ENCODE measurements at regions not wholly inside any gene's neighbourhood (a gene's known extent, or its start where the extent isn't known, plus 50 kb on each side); places are given as distances from the start of the nearest gene placed in this dataset.

DNA sequence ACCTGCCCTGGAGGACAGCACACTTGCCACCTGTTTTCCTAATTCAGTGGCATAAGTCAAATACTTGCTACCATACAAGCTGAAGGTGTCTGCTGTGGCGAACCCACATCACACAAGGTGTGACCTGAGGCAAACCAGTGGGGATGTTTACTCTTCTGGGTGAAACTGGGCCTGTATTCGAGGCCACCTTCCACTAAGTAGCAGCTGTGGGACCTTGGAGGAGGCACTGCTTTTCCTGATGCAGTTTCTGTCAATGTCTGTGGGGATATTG is 927.4 kb downstream of the BRD1 start:
- Histone ChIP-seq H3K56ac (ENCODE audit: extremely low read depth, insufficient read depth, low read length) (no peak overlapping the region), H3K27ac (ENCODE audit: insufficient read depth, low read length) (no peak overlapping the region), H2AFZ (replicated peaks; ENCODE audit: low read length, poor library complexity) (no peak overlapping the region), H4K5ac (ENCODE audit: low read depth, low read length) (no peak overlapping the region), H3K4me3 (ENCODE audit: insufficient read depth, low read depth, low read length) (no peak overlapping the region), H4K8ac (ENCODE audit: low read depth in 2 of 2, low read length in 2 of 2) (no peak overlapping the region), H2BK5ac (ENCODE audit: low read depth, low read length, poor library complexity, severe bottlenecking) (no peak overlapping the region), H3K4me2 (ENCODE audit: low read depth, low read length) (no peak overlapping the region), H2BK20ac (ENCODE audit: low read depth, low read length) (no peak overlapping the region), H4K91ac (ENCODE audit: insufficient read depth, low read depth, low read length) (no peak overlapping the region), H3K27me3 (ENCODE audit: control insufficient read depth, insufficient read depth, low read length) (no peaks in the 10 kb centered on the region), H3K36me3 (ENCODE audit: control insufficient read depth, insufficient read depth, low read length) (no peaks in the 10 kb centered on the region), H2AK9ac (replicated peaks; ENCODE audit: low read depth, low read length, poor library complexity) (no peak overlapping the region), H2BK15ac (ENCODE audit: low read depth, low read length) (no peak overlapping the region), H3K4me1 (ENCODE audit: control insufficient read depth, insufficient read depth, low read length) (no peaks in the 10 kb centered on the region), H3K23ac (ENCODE audit: low read depth, low read length) (no peak overlapping the region), H3K18ac (ENCODE audit: low read depth, low read length) (no peak overlapping the region), H2BK120ac (ENCODE audit: low read depth, low read length) (no peak overlapping the region), H3K9me1 (ENCODE audit: insufficient read depth, low read length) (no peaks in the 10 kb centered on the region), H3K9ac (ENCODE audit: low read depth, low read length) (no peak overlapping the region), H2AK5ac (ENCODE audit: low read depth, low read length) (no peak overlapping the region), H3K14ac (replicated peaks; ENCODE audit: low read depth, low read length) (no peak overlapping the region), H4K20me1 (ENCODE audit: insufficient read depth, low read length) (no peaks in the 10 kb centered on the region), H3K79me1 (ENCODE audit: low read depth in 1 of 2, low read length in 2 of 2) (no peaks in the 10 kb centered on the region), H3K9me3 (ENCODE audit: control insufficient read depth, insufficient read depth, low read length) (peaks cover 59% of the 10 kb centered on the region), H3K4ac (ENCODE audit: low read depth, low read length) (no peak overlapping the region)
- WGBS, 2 experiments (ENCODE audit: extremely low coverage in 2 of 2, insufficient read length in 1 of 2) = no CpG with 5 or more reads among the region's 2 CpGs
- ChIA-PET POLR2A (ENCODE audit: unreplicated experiment) (no interaction called here), CTCF (no interaction called here)
- TF ChIP-seq USF2 (IDR thresholded peaks at IDR 0.05; ENCODE audit: low read depth, low read length) (no peak), MAZ (IDR thresholded peaks at IDR 0.05; ENCODE audit: borderline replicate concordance, low read depth, low read length) (no peak), RAD21 (IDR thresholded peaks at IDR 0.05; ENCODE audit: low read length) (no peak), FOS (IDR thresholded peaks at IDR 0.05; ENCODE audit: low read depth, low read length) (no peak), ELK1 (IDR thresholded peaks at IDR 0.05; ENCODE audit: borderline replicate concordance, low read depth, low read length) (no peak), MAFK (IDR thresholded peaks at IDR 0.05; ENCODE audit: low read depth, low read length) (no peak), POLR2A (IDR thresholded peaks at IDR 0.05; ENCODE audit: low read depth, low read length) (no peak), NFE2L2 (IDR thresholded peaks at IDR 0.05; ENCODE audit: low read depth, low read length) (no peak), RFX5 (IDR thresholded peaks at IDR 0.05; ENCODE audit: low read depth, low read length) (no peak), CEBPB (IDR thresholded peaks at IDR 0.05; ENCODE audit: low read depth, low read length) (no peak), SMC3 (IDR thresholded peaks at IDR 0.05; ENCODE audit: low read depth, low read length) (no peak), CHD1 (IDR thresholded peaks at IDR 0.05; ENCODE audit: low read depth, low read length) (no peak), RCOR1 (IDR thresholded peaks at IDR 0.05; ENCODE audit: insufficient replicate concordance, low read length) (no peak), MXI1 (IDR thresholded peaks at IDR 0.05; ENCODE audit: borderline replicate concordance, low read depth, low read length) (no peak)
- TF ChIP-seq, protein P1, sequence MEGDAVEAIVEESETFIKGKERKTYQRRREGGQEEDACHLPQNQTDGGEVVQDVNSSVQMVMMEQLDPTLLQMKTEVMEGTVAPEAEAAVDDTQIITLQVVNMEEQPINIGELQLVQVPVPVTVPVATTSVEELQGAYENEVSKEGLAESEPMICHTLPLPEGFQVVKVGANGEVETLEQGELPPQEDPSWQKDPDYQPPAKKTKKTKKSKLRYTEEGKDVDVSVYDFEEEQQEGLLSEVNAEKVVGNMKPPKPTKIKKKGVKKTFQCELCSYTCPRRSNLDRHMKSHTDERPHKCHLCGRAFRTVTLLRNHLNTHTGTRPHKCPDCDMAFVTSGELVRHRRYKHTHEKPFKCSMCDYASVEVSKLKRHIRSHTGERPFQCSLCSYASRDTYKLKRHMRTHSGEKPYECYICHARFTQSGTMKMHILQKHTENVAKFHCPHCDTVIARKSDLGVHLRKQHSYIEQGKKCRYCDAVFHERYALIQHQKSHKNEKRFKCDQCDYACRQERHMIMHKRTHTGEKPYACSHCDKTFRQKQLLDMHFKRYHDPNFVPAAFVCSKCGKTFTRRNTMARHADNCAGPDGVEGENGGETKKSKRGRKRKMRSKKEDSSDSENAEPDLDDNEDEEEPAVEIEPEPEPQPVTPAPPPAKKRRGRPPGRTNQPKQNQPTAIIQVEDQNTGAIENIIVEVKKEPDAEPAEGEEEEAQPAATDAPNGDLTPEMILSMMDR (conservative IDR thresholded peaks at IDR 0.05; ENCODE audit: low read depth, low read length) = no peak
- BruUV-seq (replicated peaks) = no TSS peak
- in situ Hi-C loops (cut with MboI; ENCODE audit: low sequenced_read_pairs) = no loop called here
- no peak for DNase-seq
- no peak for ATAC-seq (ENCODE audit: low read depth)
- dilution Hi-C loops (cut with HindIII; ENCODE audit: low sequenced_read_pairs, unreplicated experiment) = no loop called here
- intact Hi-C loops (cut with micrococcal nuclease) = no loop called here

All from IMR-90 (cell line).